Central memory CD4-positive, alpha-beta T cell (primary cell): ENCODE measurements at regions not wholly inside any gene's neighbourhood (a gene's known extent, or its start where the extent isn't known, plus 50 kb on each side); places are given as distances from the start of the nearest gene placed in this dataset.

ENCODE experiments used
- DNase-seq: peaks from one replicate; pipeline ENCODE4 v3.0.0; 2022

DNA sequence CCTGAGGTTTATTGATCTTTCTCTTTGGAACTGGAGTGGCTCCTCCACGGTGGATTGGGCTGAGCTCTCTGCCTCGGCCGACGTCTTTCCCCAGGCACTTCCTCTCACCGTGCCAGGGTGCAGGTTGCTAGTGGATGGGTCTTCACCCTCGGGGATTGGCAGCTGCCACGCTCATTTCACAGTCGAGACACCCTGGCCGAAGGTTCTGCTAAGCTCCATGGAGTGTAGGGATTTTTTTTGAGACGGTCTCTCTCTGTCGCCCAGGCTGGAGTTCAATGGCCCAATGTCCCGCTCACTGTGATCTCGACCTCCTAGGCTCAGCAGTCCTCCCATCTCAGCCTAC is 280.8 kb downstream of the SEC14L1 start:
- no peak for DNase-seq

GRCh38 chr17:77422104-77422747 is 281.5 kb downstream of the SEC14L1 start:
- DNase-seq: no peak

GRCh38 chr17:77422748-77423113 is 282.0 kb downstream of the SEC14L1 start:
- no peak for DNase-seq

DNA sequence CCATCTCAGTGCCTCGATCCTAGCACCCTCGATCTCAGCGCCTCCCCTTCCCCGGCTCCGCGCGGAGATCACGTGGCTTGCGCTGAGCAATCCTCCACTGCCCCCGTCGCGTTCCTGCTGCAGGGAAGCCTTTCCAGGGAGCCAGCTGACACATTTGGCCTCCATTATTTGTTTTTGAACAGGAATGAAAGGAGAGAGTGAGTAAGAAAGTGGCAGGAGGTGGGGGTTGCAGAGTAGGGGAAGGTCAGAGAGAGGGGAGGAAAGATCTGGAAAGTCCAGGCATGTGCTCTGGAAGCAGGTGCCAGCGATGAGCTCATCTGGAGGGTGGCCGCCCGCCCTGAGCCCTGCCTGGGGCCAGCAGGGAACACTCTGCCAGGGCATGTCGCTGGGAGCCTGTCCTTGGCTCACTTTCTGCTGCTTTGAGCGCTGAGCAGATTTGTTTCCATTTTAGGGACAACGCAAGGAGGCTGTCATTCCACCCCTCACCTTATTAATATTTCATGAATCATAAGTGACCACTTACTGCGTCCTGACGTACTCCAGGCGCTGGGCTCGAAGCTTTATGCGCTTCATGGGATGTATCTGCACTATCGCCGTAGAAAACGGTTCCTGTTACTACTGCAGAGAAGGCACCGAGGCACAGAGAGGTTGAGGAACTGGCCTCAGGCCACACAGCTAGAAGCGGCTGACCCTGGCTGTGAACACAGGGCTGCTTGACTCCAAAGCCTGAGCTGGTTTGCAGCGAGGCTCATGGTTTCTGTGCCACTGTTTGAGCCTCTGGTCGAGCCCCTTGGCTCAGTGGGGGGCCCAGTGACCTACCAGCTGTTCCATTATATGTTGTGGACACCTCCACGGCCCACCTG is 283.1 kb downstream of the SEC14L1 start:
- DNase-seq: no peak

- DNase-seq: no peak
These were observed 284.0 kb downstream of the SEC14L1 start for GRCh38 chr17:77424585-77425344.

DNA sequence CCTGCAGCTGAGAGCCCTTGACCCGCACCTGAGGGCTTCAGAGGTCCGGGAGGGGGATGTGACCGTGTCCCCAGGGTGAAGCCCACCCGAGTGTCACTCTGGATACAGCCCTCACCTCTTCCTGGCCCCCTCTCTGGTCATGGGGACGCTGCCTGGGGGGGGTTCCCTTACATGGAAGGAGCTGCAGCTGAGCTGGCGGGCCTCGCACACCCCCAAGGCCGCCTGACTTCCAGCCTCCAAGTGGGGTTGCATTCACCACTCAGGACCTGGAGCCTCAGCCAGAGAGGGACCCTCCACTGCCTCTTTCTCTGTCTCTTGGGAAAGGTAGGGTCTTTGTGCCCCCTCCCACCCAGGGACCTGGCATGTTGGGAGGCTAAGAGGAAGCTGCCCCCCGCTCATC is 284.6 kb downstream of the SEC14L1 start:
- no peak for DNase-seq

- peak; percentile 46 for DNase-seq
These were observed 285.2 kb downstream of the SEC14L1 start for GRCh38 chr17:77425791-77426641.

DNA sequence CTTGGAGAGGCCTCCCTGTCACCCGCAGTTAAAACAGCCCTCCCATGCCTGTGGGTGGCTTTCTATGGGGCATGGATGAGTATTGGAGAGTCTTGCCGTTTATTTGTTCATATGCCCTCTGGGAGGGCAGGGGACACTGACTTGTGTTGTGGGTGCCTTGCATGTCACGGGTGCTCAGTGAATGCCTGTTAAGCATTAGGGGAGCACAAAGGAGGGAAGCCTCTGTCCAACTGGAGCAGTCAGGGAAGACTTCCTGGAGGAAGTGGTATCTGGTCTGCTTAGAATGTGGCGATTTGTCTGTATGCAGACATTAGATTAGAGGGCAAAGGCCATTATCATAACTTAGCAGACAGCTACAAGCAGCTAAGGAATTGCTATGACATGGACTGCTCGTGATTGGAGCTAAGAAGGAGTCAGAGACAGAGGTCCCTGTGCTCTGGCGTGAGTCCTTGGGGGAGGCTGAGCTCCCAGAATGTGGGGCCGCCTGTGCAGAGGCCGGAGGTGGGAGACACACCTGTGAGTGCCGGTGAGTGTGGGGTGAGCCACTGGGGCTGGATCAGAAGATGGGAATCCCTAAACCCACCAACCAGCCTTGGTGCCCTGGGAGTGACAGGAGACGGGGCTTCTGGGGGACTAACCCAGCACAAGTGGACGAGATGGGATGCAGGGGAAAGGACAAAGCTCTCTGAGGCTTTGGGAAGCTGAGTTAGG is 286.1 kb downstream of the SEC14L1 start:
- DNase-seq: no peak

GRCh38 chr17:77427391-77427991 is 286.7 kb downstream of the SEC14L1 start:
- no peak for DNase-seq

GRCh38 chr17:77428020-77428748 is 287.4 kb downstream of the SEC14L1 start:
- DNase-seq: no peak

DNA sequence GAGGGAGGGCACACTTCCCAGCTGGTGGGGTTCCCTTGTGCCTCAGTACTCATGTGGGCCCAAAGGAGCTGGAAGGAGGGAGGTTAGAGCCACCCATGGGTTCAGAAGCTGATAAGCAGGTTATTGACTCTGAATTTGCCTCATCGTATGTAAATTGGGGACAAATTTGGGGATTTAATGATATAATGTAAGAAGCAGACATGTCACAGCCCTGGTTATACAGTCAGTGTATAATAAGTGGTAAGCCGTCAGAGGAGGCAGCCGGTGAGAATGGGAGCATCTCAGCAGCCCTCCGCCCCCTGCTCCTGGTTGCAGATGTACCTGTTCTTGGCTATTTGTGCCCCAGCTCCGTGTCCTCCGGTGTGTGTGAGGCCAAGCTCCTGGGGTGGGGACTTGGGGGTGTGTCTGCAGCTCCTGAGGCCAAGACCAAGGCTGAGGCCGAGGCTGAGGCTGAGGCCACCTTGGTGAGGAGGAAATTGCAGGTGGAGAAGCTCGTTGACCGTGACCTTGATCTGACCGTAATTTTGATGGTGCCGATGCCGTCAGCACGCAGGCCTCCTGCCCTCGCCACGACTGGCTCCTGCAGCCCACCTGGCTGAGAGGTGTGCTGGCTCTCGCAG is 288.1 kb downstream of the SEC14L1 start:
- no peak for DNase-seq

DNA sequence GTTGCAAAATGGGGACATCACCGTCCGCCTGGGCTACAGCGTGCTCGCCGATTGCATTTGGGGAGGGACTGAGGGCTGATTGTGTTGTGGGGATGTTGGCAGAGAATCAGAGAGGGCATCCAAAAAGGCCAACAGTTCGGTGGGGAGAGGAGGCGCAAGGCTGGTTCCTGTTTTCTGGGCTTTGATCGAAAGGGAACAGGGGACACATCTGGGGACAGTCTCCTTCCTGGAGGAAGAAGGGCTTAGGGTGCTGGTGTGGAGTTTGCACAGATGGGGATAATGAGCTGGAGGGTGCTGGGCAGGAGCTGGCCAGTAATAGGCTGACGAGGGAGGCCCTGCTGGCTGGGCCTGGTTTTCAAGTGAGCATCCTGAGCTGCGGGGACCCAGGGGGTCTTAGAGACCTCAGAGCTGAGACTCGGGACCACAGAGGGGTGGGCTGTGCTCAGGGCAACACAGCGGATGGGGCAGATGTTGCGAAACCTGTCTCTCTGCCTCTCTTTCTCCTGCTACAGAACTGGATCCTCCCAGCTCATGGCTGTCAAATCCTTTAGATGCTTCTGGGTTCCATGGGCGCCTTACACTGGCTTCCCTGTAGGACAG is 288.7 kb downstream of the SEC14L1 start:
- DNase-seq: no peak

DNA sequence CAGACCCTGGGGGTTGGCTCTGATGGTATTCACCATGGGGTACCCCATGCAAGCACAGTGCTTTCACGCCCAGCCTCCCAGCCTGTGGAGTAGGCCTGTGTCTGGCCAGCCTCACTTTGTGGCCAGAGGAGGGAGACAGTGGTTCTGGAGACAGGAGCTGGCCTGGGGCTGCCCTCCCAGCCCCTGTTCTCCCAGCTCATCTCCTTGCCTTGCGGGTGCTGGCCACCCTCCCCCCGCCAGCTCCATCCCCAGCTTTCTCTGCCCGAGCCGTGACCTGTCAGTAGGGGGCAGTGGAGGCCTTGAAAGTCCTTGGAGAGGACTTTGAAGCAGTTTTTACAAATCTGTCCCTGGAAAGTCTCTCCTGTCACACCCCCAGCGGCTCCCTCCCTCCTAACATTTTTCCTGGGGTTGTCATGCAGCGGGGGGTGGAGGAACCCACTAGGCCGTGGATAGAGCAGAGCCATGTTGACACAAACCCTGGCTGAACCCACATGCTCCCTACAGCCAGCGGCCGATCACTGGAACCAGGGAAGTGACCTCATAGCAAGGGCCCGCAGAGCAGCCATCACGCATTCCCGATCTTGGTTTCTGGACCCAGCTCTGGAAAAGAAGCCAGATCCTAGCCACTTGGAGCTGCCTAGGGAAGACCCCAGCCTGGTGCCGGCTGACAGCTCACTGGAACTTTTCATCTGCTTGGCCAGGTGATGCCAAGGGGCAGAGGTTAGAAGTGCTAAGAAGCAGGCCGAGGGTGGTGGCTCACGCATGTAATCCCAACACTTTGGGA is 289.4 kb downstream of the SEC14L1 start:
- DNase-seq: peak; percentile 73

DNA sequence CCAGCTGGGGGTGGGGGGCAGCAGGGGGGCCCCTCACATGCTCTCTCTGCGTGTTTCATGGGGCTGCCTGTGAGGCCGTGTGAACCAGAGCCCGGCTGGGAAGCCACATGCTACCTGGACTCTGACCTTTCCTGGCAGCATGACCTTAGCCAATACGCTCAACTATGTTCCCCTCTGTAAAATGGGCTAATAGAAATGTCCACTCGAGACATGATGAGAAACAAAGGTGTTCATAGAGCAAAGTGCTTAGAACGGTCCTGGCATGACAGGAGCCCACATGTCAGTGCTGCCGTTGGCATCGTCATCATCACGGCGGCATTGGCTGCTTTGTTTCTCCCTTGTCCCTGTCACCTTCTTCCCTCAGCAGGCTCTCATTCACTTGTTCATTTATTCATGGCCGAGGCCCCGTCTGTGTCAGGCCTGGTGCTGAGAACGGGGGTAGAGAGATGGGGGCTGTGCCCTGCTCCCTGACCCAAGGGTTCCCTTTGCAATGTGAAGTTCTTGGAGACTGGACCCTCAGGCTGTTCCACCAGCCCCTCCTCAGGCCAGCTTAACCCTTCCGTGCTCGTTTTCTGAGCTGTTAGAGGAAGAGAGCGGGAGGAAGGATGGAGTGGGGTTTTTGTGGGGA is 291.4 kb downstream of the SEC14L1 start:
- DNase-seq: no peak

GRCh38 chr17:77432742-77433141 is 292.0 kb downstream of the SEC14L1 start:
- no peak for DNase-seq

DNA sequence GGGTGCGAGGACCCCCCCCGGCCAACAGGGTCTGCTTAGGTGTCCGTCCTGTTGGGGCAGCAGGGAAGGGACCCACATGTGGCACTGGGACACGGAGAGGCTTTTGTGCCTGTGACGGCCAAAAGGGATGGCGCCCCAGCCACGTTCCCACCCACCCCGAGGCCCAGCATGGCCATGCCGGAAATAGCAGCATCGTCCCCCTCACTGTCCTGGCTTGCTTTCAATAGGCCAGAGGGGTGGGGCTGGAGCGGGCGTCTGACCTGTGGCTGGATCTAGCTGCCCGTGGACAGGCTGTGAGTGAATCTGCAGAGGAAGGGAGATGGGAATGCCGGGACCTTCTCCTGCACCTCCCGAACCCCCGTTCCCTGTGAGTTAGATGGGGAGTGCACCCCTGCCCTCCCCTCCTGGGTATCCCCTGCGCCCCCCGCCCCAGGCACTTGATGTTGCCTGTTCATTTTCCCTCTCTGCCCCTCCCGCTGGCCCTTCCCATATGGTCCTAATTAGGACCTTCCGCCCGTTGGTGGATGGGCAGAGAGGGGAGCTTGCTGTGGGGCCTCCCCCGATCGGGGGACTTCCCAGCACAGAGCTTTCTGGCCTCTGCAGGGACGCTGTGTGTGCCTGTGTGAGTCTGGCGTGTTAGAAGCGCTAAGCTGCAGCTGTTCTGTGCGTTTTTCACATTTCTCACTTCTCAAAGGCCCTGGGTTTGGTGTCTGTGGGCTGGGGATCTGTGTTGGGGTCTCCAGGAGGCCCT is 292.8 kb downstream of the SEC14L1 start:
- no peak for DNase-seq

GRCh38 chr17:77434136-77435114 is 293.7 kb downstream of the SEC14L1 start:
- no peak for DNase-seq
